SK-N-SH treated with all-trans-retinoic acid at 6 μM for 48 hours (cell line): ENCODE measurements at regions not wholly inside any gene's neighbourhood (a gene's known extent, or its start where the extent isn't known, plus 50 kb on each side); places are given as distances from the start of the nearest gene placed in this dataset.

ENCODE experiments used
- ATAC-seq: fragments of 200-7000 bp; cut with Tn5 transposase; 3 replicates; pipeline ENCODE4 v1.9.1; 2020; ENCODE audit warnings: mild to moderate bottlenecking, moderate library complexity
- ARNTL ChIP-seq: fragments of 450-650 bp; formaldehyde crosslinking; IDR thresholded peaks from 2 replicates; pipeline ENCODE4 v1.5.0; 2020; ENCODE audit warnings: low read depth, mild to moderate bottlenecking, moderate library complexity, borderline replicate concordance
- BACH2 ChIP-seq: fragments of 250-450 bp; sonication (Bioruptor Pico); IDR thresholded peaks from 2 replicates; pipeline ENCODE4 v1.9.0; 2021; ENCODE audit warnings: mild to moderate bottlenecking, borderline replicate concordance
- CREB5 ChIP-seq: fragments of 250-450 bp; sonication (Bioruptor Pico); IDR thresholded peaks from 2 replicates; pipeline ENCODE4 v1.5.1; 2020; ENCODE audit warnings: low read depth, mild to moderate bottlenecking, moderate library complexity
- CSDC2 ChIP-seq: fragments of 250-450 bp; sonication (Bioruptor Pico); IDR thresholded peaks from 2 replicates; pipeline ENCODE4 v1.5.0; 2020; ENCODE audit warnings: mild to moderate bottlenecking, moderate library complexity
- GLIS3 ChIP-seq: fragments of 250-450 bp; sonication (Bioruptor Pico); IDR thresholded peaks from 2 replicates; pipeline ENCODE4 v1.5.0; 2020; ENCODE audit warnings: mild to moderate bottlenecking, moderate library complexity
- ISL1 ChIP-seq: fragments of 250-450 bp; sonication (Bioruptor Pico); IDR thresholded peaks from 2 replicates; pipeline ENCODE4 v2.1.2; 2022; ENCODE audit warnings: mild to moderate bottlenecking, moderate library complexity
- OSR1 ChIP-seq: fragments of 250-450 bp; sonication (Bioruptor Pico); IDR thresholded peaks from 2 replicates; pipeline ENCODE4 v1.8.0; 2022; ENCODE audit warnings: moderate library complexity, mild to moderate bottlenecking, inconsistent platforms
- PATZ1 ChIP-seq: fragments of 250-450 bp; sonication (Bioruptor Pico); IDR thresholded peaks from 2 replicates; pipeline ENCODE4 v1.8.0; 2020; ENCODE audit warnings: mild to moderate bottlenecking, moderate library complexity, borderline replicate concordance
- POU6F1 ChIP-seq: fragments of 250-450 bp; sonication (Bioruptor Pico); IDR thresholded peaks from 2 replicates; pipeline ENCODE4 v1.8.0; 2021; ENCODE audit warnings: low read depth, mild to moderate bottlenecking, moderate library complexity, borderline replicate concordance
- PPARA ChIP-seq: fragments of 250-450 bp; sonication (Bioruptor Pico); IDR thresholded peaks from 2 replicates; pipeline ENCODE4 v1.5.0; 2020; ENCODE audit warnings: mild to moderate bottlenecking, borderline replicate concordance
- RARB ChIP-seq: fragments of 250-450 bp; sonication (Bioruptor Pico); IDR thresholded peaks from 2 replicates; pipeline ENCODE4 v1.8.0; 2021; ENCODE audit warnings: mild to moderate bottlenecking, moderate library complexity
- SNAI2 ChIP-seq: fragments of 250-450 bp; sonication (Bioruptor Pico); IDR thresholded peaks from 2 replicates; pipeline ENCODE4 v1.5.0; 2020; ENCODE audit warnings: mild to moderate bottlenecking, moderate library complexity
- TCF4 ChIP-seq: fragments of 250-450 bp; sonication (Bioruptor Pico); IDR thresholded peaks from 2 replicates; pipeline ENCODE4 v1.8.0; 2021; ENCODE audit warnings: mild to moderate bottlenecking, moderate library complexity, borderline replicate concordance
- TOX ChIP-seq: fragments of 250-450 bp; sonication (Bioruptor Pico); IDR thresholded peaks from 2 replicates; pipeline ENCODE4 v1.8.0; 2021; ENCODE audit warnings: mild to moderate bottlenecking, moderate library complexity, borderline replicate concordance
- TSHZ2 ChIP-seq: fragments of 250-450 bp; sonication (Bioruptor Pico); IDR thresholded peaks from 2 replicates; pipeline ENCODE4 v1.5.0; 2020; ENCODE audit warnings: mild to moderate bottlenecking, moderate library complexity
- ZC3H10 ChIP-seq: fragments of 250-450 bp; sonication (Bioruptor Pico); IDR thresholded peaks from 2 replicates; pipeline ENCODE4 v1.5.1; 2021; ENCODE audit warnings: mild to moderate bottlenecking, moderate library complexity
- ZFP3 ChIP-seq: fragments of 250-450 bp; sonication (Bioruptor Pico); IDR thresholded peaks from 2 replicates; pipeline ENCODE4 v1.5.0; 2020; ENCODE audit warnings: mild to moderate bottlenecking, moderate library complexity
- ZFP30 ChIP-seq: fragments of 450-650 bp; formaldehyde crosslinking; IDR thresholded peaks from 2 replicates; pipeline ENCODE4 v1.5.0; 2022; ENCODE audit warnings: mild to moderate bottlenecking, moderate library complexity
- ZNF565 ChIP-seq: fragments of 450-650 bp; formaldehyde crosslinking; conservative IDR thresholded peaks from 2 replicates; pipeline ENCODE4 v1.5.0; 2020; ENCODE audit warnings: low read depth, mild to moderate bottlenecking, moderate library complexity
- ZNF70 ChIP-seq: fragments of 450-650 bp; formaldehyde crosslinking; IDR thresholded peaks from 2 replicates; pipeline ENCODE4 v1.5.0; 2020; ENCODE audit warnings: mild to moderate bottlenecking, moderate library complexity
- ZNF8 ChIP-seq: fragments of 450-650 bp; formaldehyde crosslinking; IDR thresholded peaks from 2 replicates; pipeline ENCODE4 v1.5.0; 2020; ENCODE audit warnings: mild to moderate bottlenecking, moderate library complexity

GRCh38 chr6:108755257-108756240 is 92.7 kb upstream of the ARMC2 start:
- no peak; the same call in 2 of the 3 replicates for ATAC-seq
- TF ChIP-seq PPARA (CRISPR knock-in tag) (no peak), CSDC2 (CRISPR knock-in tag) (no peak), ZFP30 (CRISPR knock-in tag) (no peak), OSR1 (no peak), TCF4 (no peak), ARNTL (no peak), PATZ1 (no peak), ZFP3 (CRISPR knock-in tag) (no peak), GLIS3 (CRISPR knock-in tag) (no peak), POU6F1 (no peak), ZC3H10 (CRISPR knock-in tag) (no peak), RARB (CRISPR knock-in tag) (no peak), ZNF70 (CRISPR knock-in tag) (no peak), ISL1 (no peak), BACH2 (CRISPR knock-in tag) (no peak), TSHZ2 (CRISPR knock-in tag) (no peak)

GRCh38 chr6:108757357-108757756 is 90.9 kb upstream of the ARMC2 start:
- no peak for ATAC-seq
- no peak for TF ChIP-seq OSR1
- TF ChIP-seq POU6F1 = no peak
- TF ChIP-seq TOX = no peak
- no peak for TF ChIP-seq CSDC2 (CRISPR knock-in tag)

GRCh38 chr6:108758884-108759283 is 89.3 kb upstream of the ARMC2 start:
- ATAC-seq = no peak
- no peak for TF ChIP-seq SNAI2 (CRISPR knock-in tag)
- TF ChIP-seq ZNF8 (CRISPR knock-in tag) = no peak
- TF ChIP-seq PATZ1 = no peak
- TF ChIP-seq ARNTL = no peak
- no peak for TF ChIP-seq RARB (CRISPR knock-in tag)
- TF ChIP-seq ZFP3 (CRISPR knock-in tag) = no peak
- TF ChIP-seq ISL1 = no peak
- TF ChIP-seq OSR1 = no peak
- TF ChIP-seq CREB5 (CRISPR knock-in tag) = no peak
- no peak for TF ChIP-seq GLIS3 (CRISPR knock-in tag)
- no peak for TF ChIP-seq ZNF565 (CRISPR knock-in tag)
- TF ChIP-seq TCF4 = no peak
- no peak for TF ChIP-seq TOX
- no peak for TF ChIP-seq CSDC2 (CRISPR knock-in tag)
- TF ChIP-seq ZFP30 (CRISPR knock-in tag) = no peak
- TF ChIP-seq, all 23 proteins: peak for 0
